ENCODE measurements at regions not wholly inside any gene's neighbourhood (a gene's known extent, or its start where the extent isn't known, plus 50 kb on each side); places are given as distances from the start of the nearest gene placed in this dataset.

DNA sequence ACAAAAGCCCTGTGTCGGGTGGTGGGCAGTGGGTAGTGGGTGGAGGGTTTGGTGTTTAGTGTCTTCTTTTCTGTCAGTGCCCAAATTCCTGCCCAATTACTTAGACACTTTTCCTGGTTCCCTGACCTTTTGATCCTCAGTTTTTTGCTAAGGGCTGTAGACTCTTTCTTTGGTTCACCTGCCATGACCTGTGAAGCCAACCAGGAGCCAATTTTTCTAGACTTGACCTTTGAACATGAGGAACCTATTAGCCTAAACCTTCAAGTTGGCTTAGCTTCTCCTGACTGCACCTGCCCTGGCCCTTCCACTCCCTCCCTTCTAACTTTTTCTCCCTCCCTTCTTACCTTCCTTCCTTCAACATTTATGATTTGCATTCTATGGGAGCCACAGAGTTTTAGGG is 94.5 kb downstream of the MID1IP1 start:
- Histone ChIP-seq H3K27me3 (no peaks in the 10 kb centered on the region), H3K36me3 (no peaks in the 10 kb centered on the region), H3K4me3 (replicated peaks in 1 of 3) (no peak overlapping the region), H3K4me1 (no peaks in the 10 kb centered on the region), H3K27ac (no peak overlapping the region), H3K9me3 (no peaks in the 10 kb centered on the region)
- no peak for DNase-seq
- no peak for TF ChIP-seq POLR2A (IDR thresholded peaks at IDR 0.05)
- TF ChIP-seq, protein P1, sequence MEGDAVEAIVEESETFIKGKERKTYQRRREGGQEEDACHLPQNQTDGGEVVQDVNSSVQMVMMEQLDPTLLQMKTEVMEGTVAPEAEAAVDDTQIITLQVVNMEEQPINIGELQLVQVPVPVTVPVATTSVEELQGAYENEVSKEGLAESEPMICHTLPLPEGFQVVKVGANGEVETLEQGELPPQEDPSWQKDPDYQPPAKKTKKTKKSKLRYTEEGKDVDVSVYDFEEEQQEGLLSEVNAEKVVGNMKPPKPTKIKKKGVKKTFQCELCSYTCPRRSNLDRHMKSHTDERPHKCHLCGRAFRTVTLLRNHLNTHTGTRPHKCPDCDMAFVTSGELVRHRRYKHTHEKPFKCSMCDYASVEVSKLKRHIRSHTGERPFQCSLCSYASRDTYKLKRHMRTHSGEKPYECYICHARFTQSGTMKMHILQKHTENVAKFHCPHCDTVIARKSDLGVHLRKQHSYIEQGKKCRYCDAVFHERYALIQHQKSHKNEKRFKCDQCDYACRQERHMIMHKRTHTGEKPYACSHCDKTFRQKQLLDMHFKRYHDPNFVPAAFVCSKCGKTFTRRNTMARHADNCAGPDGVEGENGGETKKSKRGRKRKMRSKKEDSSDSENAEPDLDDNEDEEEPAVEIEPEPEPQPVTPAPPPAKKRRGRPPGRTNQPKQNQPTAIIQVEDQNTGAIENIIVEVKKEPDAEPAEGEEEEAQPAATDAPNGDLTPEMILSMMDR (IDR thresholded peaks at IDR 0.05): no peak
- 90% methylated on average over 1 of the region's 1 CpG; no CpG with 5 or more reads in 1 of the 2 donors for WGBS, 2 donors
- intact Hi-C loops (cut with DNase I): no loop called here

GRCh38 chrX:38896724-38897298 is 95.6 kb downstream of the MID1IP1 start:
- no peak overlapping the region for H3K4me3 ChIP-seq (replicated peaks in 1 of 3)
- DNase-seq: no peak
- no peak for TF ChIP-seq POLR2A (IDR thresholded peaks at IDR 0.05)
- TF ChIP-seq, protein P1 (IDR thresholded peaks at IDR 0.05): no peak
- intact Hi-C loops (cut with DNase I): no loop called here
- no peak overlapping the region for H3K27ac ChIP-seq
- WGBS, 2 donors: 96 to 100% methylated on average over 4 of the region's 4 CpGs
- H3K4me1 ChIP-seq: no peaks in the 10 kb centered on the region
- H3K9me3 ChIP-seq: no peaks in the 10 kb centered on the region
- no peaks in the 10 kb centered on the region for H3K27me3 ChIP-seq
- no peaks in the 10 kb centered on the region for H3K36me3 ChIP-seq

DNA sequence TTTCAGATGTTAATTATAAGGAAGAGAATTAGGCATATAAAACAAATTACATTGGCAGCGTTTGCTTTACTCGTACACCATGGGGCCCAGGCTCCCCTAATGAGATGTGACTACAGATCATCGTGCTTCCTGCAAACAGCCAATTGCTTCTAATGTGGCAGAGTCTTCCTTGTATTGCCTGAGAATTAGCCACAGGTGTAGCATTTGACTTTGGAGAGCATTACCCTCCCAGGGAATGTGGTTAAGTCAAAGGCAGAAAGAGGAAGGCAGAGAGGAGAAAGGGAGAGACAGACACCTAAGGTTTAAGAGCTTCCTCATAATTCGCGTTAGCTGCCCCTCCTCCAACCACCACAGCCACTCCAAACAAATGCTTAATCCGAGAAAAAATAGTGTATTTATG is 97.0 kb downstream of the MID1IP1 start:
- intact Hi-C loops (cut with DNase I): no loop called here
- WGBS, 2 donors: 60 to 64% methylated on average over 6 of the region's 6 CpGs
- no peaks in the 10 kb centered on the region for H3K9me3 ChIP-seq
- no peaks in the 10 kb centered on the region for H3K36me3 ChIP-seq
- H3K27me3 ChIP-seq: no peaks in the 10 kb centered on the region
- no peaks in the 10 kb centered on the region for H3K4me1 ChIP-seq
- H3K27ac ChIP-seq: no peak overlapping the region
- no peak for DNase-seq
- H3K4me3 ChIP-seq (replicated peaks in 1 of 3): no peak overlapping the region
- TF ChIP-seq, protein P1 (IDR thresholded peaks at IDR 0.05): no peak
- no peak for TF ChIP-seq POLR2A (IDR thresholded peaks at IDR 0.05)

- Histone ChIP-seq H3K4me1 (no peaks in the 10 kb centered on the region), H3K27me3 (no peaks in the 10 kb centered on the region), H3K9me3 (no peaks in the 10 kb centered on the region), H3K27ac (no peak overlapping the region), H3K36me3 (no peaks in the 10 kb centered on the region), H3K4me3 (replicated peaks in 1 of 3) (no peak overlapping the region)
- no peak for TF ChIP-seq POLR2A (IDR thresholded peaks at IDR 0.05)
- TF ChIP-seq, protein P1 (IDR thresholded peaks at IDR 0.05): no peak
- intact Hi-C loops (cut with DNase I): no loop called here
- DNase-seq: no peak
- WGBS, 2 donors: 90 to 100% methylated on average over 1 of the region's 1 CpG
Measured at GRCh38 chrX:38899650-38900049, 98.4 kb downstream of the MID1IP1 start.

GRCh38 chrX:38900719-38901118 is 99.5 kb downstream of the MID1IP1 start:
- no peak for TF ChIP-seq POLR2A (IDR thresholded peaks at IDR 0.05)
- TF ChIP-seq, protein P1 (IDR thresholded peaks at IDR 0.05): no peak
- no peaks in the 10 kb centered on the region for H3K36me3 ChIP-seq
- H3K4me1 ChIP-seq: no peaks in the 10 kb centered on the region
- H3K4me3 ChIP-seq (replicated peaks in 1 of 3): no peak overlapping the region
- no peaks in the 10 kb centered on the region for H3K27me3 ChIP-seq
- intact Hi-C loops (cut with DNase I): no loop called here
- H3K27ac ChIP-seq: no peak overlapping the region
- no peaks in the 10 kb centered on the region for H3K9me3 ChIP-seq
- WGBS, 2 donors: 85 to 86% methylated on average over 2 to 5 of the region's 6 CpGs
- DNase-seq: no peak

Data from thyroid gland (tissue), 4 donors.